ENCODE measurements at regions not wholly inside any gene's neighbourhood (a gene's known extent, or its start where the extent isn't known, plus 50 kb on each side); places are given as distances from the start of the nearest gene placed in this dataset.

- TF ChIP-seq LEF1 (IDR thresholded peaks at IDR 0.05; ENCODE audit: borderline replicate concordance) (no peak), FOXK2 (IDR thresholded peaks at IDR 0.05) (no peak), BHLHE40 (IDR thresholded peaks at IDR 0.05; ENCODE audit: borderline replicate concordance) (no peak), HDGF (IDR thresholded peaks at IDR 0.05; ENCODE audit: borderline replicate concordance) (no peak), L3MBTL2 (conservative IDR thresholded peaks at IDR 0.05) (no peak), SP1 (IDR thresholded peaks at IDR 0.05) (no peak)
- no peak for DNase-seq (ENCODE audit: extremely low spot score)
- ChIA-PET POLR2A (no interaction called here), CTCF (no interaction called here)
Observed at GRCh38 chr6:104608101-104608500, 251.6 kb downstream of the HACE1 start.

GRCh38 chr6:104607501-104607900 is 252.2 kb downstream of the HACE1 start:
- TF ChIP-seq BHLHE40 (IDR thresholded peaks at IDR 0.05; ENCODE audit: borderline replicate concordance), result no peak
- TF ChIP-seq L3MBTL2 (conservative IDR thresholded peaks at IDR 0.05), result no peak
- TF ChIP-seq ARNT (IDR thresholded peaks at IDR 0.05), result no peak
- TF ChIP-seq ZNF384 (IDR thresholded peaks at IDR 0.05), result no peak
- no peak for TF ChIP-seq ELF4 (IDR thresholded peaks at IDR 0.05)
- TF ChIP-seq FOXM1 (IDR thresholded peaks at IDR 0.05; ENCODE audit: borderline replicate concordance), result no peak
- TF ChIP-seq SUZ12 (IDR thresholded peaks at IDR 0.05), result no peak
- no peak for TF ChIP-seq TARDBP (IDR thresholded peaks at IDR 0.05)
- no peak for TF ChIP-seq LEF1 (IDR thresholded peaks at IDR 0.05; ENCODE audit: borderline replicate concordance)
- no peak for TF ChIP-seq SP1 (IDR thresholded peaks at IDR 0.05)
- no peak for TF ChIP-seq NFRKB (IDR thresholded peaks at IDR 0.05)
- no peak for TF ChIP-seq FOXK2 (IDR thresholded peaks at IDR 0.05)
- TF ChIP-seq HDGF (IDR thresholded peaks at IDR 0.05; ENCODE audit: borderline replicate concordance), result no peak
- no peak for TF ChIP-seq CTBP1 (IDR thresholded peaks at IDR 0.05; ENCODE audit: borderline replicate concordance)
- no peak for TF ChIP-seq PKNOX1 (IDR thresholded peaks at IDR 0.05)
- TF ChIP-seq FOXA1 (IDR thresholded peaks at IDR 0.05), result no peak
- CTCF ChIA-PET, result no interaction called here
- POLR2A ChIA-PET, result no interaction called here
- DNase-seq (ENCODE audit: extremely low spot score), result no peak

GRCh38 chr6:104606361-104606760 is 253.4 kb downstream of the HACE1 start:
- POLR2A ChIA-PET, result no interaction called here
- DNase-seq (ENCODE audit: extremely low spot score), result no peak

GRCh38 chr6:104604685-104605084 is 255.0 kb downstream of the HACE1 start:
- DNase-seq (ENCODE audit: extremely low spot score), result no peak
- ChIA-PET CTCF (no interaction called here), POLR2A (no interaction called here)
- TF ChIP-seq FOXM1 (IDR thresholded peaks at IDR 0.05; ENCODE audit: borderline replicate concordance) (no peak), HDGF (IDR thresholded peaks at IDR 0.05; ENCODE audit: borderline replicate concordance) (no peak), LEF1 (IDR thresholded peaks at IDR 0.05; ENCODE audit: borderline replicate concordance) (no peak), TARDBP (IDR thresholded peaks at IDR 0.05) (no peak), CTBP1 (IDR thresholded peaks at IDR 0.05; ENCODE audit: borderline replicate concordance) (no peak), BHLHE40 (IDR thresholded peaks at IDR 0.05; ENCODE audit: borderline replicate concordance) (no peak), ZNF384 (IDR thresholded peaks at IDR 0.05) (no peak), NFRKB (IDR thresholded peaks at IDR 0.05) (no peak), PKNOX1 (IDR thresholded peaks at IDR 0.05) (no peak), ARNT (IDR thresholded peaks at IDR 0.05) (no peak), SP1 (IDR thresholded peaks at IDR 0.05) (no peak), ELF4 (IDR thresholded peaks at IDR 0.05) (no peak), SUZ12 (IDR thresholded peaks at IDR 0.05) (no peak), FOXK2 (IDR thresholded peaks at IDR 0.05) (no peak)

More at GRCh38 chr6:104606361-104606760, 253.4 kb downstream of the HACE1 start:
- CTCF ChIA-PET, result no interaction called here
- TF ChIP-seq FOXK2 (IDR thresholded peaks at IDR 0.05) (no peak), ZNF384 (IDR thresholded peaks at IDR 0.05) (no peak), HDGF (IDR thresholded peaks at IDR 0.05; ENCODE audit: borderline replicate concordance) (no peak)

GRCh38 chr6:104603108-104603745 is 256.5 kb downstream of the HACE1 start:
- no peak for DNase-seq (ENCODE audit: extremely low spot score)
- CTCF ChIA-PET, result no interaction called here
- POLR2A ChIA-PET, result interaction anchor here (0.5 kb wide), 1 partner anchor 44 kb away, joined by 3 read pairs; no protein-coding TSS in a partner anchor
- TF ChIP-seq ARNT (IDR thresholded peaks at IDR 0.05) (no peak), ZNF384 (IDR thresholded peaks at IDR 0.05) (no peak), NFRKB (IDR thresholded peaks at IDR 0.05) (no peak), HDGF (IDR thresholded peaks at IDR 0.05; ENCODE audit: borderline replicate concordance) (no peak), PKNOX1 (IDR thresholded peaks at IDR 0.05) (no peak), SUZ12 (IDR thresholded peaks at IDR 0.05) (no peak), TARDBP (IDR thresholded peaks at IDR 0.05) (no peak), LEF1 (IDR thresholded peaks at IDR 0.05; ENCODE audit: borderline replicate concordance) (no peak), SP1 (IDR thresholded peaks at IDR 0.05) (no peak), BHLHE40 (IDR thresholded peaks at IDR 0.05; ENCODE audit: borderline replicate concordance) (no peak), L3MBTL2 (conservative IDR thresholded peaks at IDR 0.05) (no peak)

- TF ChIP-seq FOXA1 (IDR thresholded peaks at IDR 0.05), result no peak
- TF ChIP-seq SP1 (IDR thresholded peaks at IDR 0.05), result no peak
- no peak for TF ChIP-seq BHLHE40 (IDR thresholded peaks at IDR 0.05; ENCODE audit: borderline replicate concordance)
- TF ChIP-seq NFRKB (IDR thresholded peaks at IDR 0.05), result no peak
- TF ChIP-seq TARDBP (IDR thresholded peaks at IDR 0.05), result no peak
- no peak for TF ChIP-seq SUZ12 (IDR thresholded peaks at IDR 0.05)
- TF ChIP-seq ZNF384 (IDR thresholded peaks at IDR 0.05), result no peak
- no peak for TF ChIP-seq FOXK2 (IDR thresholded peaks at IDR 0.05)
- TF ChIP-seq LEF1 (IDR thresholded peaks at IDR 0.05; ENCODE audit: borderline replicate concordance), result no peak
- no peak for TF ChIP-seq HDGF (IDR thresholded peaks at IDR 0.05; ENCODE audit: borderline replicate concordance)
- no peak for TF ChIP-seq L3MBTL2 (conservative IDR thresholded peaks at IDR 0.05)
- no peak for TF ChIP-seq FOXM1 (IDR thresholded peaks at IDR 0.05; ENCODE audit: borderline replicate concordance)
- TF ChIP-seq ELF4 (IDR thresholded peaks at IDR 0.05), result no peak
- no peak for TF ChIP-seq ARNT (IDR thresholded peaks at IDR 0.05)
- no peak for TF ChIP-seq PKNOX1 (IDR thresholded peaks at IDR 0.05)
- no peak for TF ChIP-seq CTBP1 (IDR thresholded peaks at IDR 0.05; ENCODE audit: borderline replicate concordance)
- DNase-seq (ENCODE audit: extremely low spot score), result no peak
- ChIA-PET POLR2A (no interaction called here), CTCF (no interaction called here)
Observed at GRCh38 chr6:104601721-104602120, 258.0 kb downstream of the HACE1 start.
